Renal cortex interstitium (tissue), 11 donors: ENCODE measurements at regions not wholly inside any gene's neighbourhood (a gene's known extent, or its start where the extent isn't known, plus 50 kb on each side); places are given as distances from the start of the nearest gene placed in this dataset.

Source experiments
- DNase-seq, 11 donors: peaks; one replicate each; pipeline ENCODE4 v3.0.0-alpha.2; 2013; ENCODE audit warnings: low read depth in 9 of 11, low spot score in 4 of 11; ENCODE audit errors: extremely low read depth in 1 of 11

DNA sequence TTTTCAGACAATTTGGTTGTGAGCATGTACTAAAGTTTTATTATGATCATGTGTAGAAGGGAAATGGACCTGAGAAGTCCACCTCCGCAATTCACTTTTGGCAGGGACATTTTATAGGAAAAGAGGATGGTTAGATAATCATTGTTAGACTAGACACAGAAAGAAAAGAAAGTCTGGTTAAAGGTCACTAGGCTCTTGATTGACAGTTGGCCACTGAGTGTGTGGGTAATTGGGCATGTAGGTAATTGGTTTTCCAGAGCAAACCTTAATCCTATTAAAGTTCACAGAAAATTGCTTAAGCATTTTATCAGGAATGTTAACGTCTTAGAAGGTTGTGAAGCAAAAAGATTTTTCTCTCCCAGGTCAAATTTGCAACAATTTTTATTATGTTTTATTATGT lies 158.5 kb upstream of the CLINT1 start:
- DNase-seq: peak in 1 of 11 donors; percentile 27

DNA sequence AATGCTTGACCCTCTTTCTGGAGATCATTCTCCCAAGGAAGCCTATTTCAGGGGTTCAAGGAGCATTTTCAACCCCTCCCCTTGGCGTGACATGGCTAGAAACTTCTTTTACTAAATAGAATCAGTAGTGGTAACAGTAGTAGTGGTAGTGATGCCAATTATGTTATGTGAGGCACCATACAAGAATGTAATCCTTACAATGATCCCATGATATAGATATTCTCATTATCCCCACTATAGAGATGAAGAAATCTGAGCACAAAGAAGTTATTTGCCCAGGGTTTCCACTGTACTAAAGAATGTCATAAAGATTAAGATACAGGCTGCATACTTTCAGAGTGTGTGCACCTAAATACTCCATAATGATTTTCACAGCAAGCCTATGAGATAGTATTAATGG lies 155.4 kb upstream of the CLINT1 start:
- DNase-seq: no peak

DNA sequence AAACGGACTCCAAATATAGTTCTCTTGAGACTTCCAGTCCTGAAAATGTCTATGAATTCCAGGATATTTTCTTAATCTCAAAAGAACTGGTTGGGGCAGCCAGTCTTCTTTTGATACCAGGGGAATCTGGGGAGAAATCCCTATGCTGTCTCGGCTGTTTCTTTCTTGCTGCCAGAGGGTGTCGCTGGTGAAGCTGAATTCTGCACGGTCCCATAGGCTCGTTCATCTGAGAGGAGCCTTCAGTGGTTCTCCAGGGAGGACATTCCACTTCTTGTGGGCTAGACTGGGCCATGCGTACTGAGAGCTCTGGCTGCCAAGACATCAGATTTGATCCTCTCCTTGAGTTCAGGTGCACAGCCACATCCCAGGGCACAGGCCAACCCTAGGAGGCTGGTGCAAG lies 155.0 kb upstream of the CLINT1 start:
- peak in 2 of 11 donors; percentile 35 to 36 for DNase-seq

DNA sequence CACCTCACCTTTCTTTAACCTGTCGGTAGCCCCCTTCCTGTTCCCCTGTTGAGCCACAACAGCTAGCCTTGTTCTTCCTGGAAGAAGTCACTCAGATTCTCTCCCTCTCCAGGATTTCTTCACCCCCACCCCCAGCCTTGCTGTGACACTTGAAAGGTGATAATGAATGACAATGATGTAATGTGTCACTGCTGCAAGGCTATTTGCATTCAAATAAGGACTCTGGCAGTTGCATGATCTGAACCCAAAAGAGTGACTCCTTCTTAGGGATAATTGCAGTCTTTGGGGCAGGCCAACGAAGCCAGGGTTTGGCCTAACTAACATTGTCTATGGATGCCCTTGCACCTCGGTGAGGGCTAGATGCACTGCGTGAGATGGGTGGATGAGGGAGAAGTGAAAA lies 154.4 kb upstream of the CLINT1 start:
- DNase-seq: no peak

DNA sequence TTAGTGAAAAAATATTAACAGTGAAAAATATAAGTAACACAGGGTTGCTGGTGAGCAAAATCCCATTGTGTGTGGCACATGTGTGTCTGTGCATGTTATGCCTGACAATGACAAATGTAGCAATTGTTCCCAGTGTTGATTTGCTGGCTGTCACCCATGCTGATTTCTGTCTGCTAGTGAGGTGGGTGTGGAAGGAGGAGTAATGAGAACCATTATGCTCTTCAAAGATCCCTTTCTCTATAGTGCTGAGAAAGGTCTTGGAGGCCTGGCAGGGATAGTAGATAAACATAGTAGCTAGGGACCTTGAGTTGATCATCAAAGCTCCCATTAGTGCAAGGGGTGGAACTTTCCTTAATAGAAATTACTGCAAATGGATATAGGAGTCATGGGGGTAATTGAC lies 152.5 kb upstream of the CLINT1 start:
- no peak for DNase-seq

DNA sequence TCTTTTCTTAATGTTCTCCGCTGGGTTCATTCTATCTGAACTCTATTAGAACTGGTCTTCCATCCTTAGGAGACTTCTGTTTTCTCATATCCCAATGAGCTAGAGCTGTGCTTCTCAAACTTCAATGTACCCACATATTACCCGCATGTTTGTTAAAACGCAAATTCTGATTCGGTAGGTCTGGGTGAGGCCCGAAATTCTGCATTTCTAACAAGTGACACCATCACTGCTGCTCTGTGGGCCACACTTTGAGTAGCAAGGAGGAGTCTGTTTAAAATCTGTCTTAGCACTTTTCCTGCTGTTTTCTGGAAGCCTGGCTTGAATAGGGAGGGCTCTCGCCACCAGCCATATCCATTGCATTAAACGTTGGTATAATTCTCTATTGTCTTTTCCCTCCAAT lies 151.9 kb upstream of the CLINT1 start:
- no peak for DNase-seq

DNA sequence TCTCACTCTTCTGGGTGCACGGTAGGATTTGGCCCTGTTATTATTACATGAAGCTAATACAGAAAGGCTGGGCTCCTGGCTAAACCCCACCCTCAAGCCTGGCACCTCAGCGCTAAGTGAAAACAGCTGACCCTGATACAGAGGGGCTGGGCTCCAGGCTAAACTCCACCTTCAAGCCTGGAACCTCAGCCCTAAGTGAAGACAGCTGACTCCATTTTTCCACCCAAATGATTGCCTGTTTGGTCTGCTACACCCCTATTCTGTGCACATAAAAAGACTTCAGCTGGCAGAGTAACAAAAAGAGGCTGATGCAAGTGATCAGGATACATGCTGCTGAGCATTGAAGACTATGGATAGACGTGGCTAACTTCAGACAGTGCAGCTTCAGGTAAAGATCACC lies 148.4 kb upstream of the CLINT1 start:
- DNase-seq: no peak

DNA sequence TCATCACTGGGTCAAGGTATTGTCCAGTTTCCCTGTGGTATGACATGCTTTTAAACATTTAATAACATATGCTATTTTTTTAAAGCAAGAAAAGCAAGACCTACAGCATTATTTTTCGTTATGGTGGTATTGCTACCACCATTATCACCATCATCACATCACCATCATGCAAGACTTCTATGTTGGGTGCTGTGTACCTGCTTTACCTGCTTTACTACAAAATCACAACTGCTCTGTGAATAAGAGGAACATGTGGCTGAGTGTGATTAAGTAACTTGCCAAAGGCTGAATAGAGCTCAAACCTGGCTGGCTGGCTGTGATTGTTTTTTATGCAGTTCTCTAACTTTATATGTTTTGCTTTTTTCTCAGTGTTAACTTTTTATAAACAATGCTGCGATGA lies 140.8 kb upstream of the CLINT1 start:
- no peak for DNase-seq

DNA sequence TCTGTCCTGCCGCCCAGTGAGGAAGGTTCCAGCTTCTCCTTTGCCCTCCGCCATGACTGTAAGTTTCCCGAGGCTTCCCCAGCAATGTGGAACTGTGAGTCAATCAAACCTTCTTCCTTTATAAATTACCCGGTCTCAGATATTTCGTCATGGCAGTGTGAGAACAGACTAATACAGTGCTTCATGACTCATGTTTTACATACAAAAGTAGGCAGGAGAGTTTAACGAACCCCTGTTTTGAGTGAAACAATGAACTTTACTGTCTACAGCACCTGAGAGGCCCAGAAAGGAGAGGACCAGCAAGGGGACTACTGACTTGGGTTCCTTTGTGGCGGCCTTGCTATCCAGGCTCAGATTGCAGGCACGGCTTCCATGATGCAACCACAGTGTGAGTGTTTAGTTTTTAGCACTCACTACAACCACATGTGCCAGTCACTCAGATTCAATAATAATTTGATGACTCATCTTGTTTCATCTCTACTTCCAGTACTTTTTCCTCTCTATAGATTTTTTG lies 139.1 kb upstream of the CLINT1 start:
- no peak for DNase-seq

DNA sequence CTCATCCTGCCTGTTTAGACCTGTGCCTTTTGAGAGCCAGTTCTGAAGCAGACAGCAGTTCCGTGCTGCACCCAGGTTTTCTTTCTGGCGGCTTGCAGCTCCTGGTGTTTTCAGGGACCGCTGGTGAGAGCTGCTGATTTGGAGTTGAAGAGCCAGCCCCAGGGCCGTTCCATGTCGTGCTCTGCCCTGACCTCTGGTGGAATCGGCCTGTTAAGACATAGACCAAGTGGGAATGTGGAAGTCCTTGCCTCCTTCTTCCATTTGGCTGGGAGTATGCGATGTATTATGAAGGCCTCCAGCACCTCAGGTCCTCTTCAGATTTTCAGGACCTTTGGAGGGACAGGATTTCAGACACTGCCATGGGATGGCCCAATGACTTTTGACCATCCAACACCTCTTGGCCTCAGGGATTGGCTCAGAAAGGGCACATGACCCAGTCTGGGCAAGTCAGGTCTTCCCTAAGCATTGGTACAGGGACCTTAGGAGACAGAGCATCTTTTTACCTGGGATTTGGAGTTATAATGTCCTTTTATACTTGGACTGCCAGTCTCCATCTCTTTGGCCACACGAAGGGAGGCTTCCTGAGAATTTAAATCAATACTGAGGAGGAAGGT lies 136.1 kb upstream of the CLINT1 start:
- peak in 9 of 11 donors; percentile 29 to 63 (median 53) for DNase-seq

DNA sequence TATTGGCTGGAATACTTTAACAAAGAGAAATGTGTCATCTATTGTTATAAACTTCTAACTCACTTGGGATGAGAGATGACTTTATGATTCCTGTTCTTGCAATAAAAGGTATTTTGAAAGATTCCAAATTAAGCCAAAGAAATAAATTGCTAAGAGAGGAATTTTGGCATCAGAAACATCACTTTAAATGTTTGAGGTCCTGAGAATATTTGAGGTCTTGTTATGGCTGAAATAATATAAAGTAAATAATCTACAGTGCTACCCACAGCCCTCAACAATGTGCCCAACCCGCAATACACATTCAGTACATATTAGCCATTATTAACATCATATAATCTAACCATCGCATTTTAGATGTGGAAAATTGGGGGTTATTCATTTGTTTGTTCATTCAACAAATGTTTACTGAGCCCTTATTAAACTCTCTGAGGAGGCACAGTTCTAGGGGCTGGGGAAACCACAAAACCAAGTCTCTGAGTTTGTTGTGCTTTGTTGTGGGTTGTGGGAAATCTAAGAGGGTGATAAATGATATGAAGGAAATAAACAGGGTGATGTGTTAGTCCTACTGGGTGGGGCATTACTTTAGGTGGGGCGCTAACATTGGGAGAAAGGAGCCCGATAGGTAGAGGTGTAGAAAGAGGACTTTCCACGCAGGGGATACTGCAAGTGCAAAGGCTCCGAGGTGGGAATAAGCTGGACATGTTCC lies 135.2 kb upstream of the CLINT1 start:
- no peak for DNase-seq

DNA sequence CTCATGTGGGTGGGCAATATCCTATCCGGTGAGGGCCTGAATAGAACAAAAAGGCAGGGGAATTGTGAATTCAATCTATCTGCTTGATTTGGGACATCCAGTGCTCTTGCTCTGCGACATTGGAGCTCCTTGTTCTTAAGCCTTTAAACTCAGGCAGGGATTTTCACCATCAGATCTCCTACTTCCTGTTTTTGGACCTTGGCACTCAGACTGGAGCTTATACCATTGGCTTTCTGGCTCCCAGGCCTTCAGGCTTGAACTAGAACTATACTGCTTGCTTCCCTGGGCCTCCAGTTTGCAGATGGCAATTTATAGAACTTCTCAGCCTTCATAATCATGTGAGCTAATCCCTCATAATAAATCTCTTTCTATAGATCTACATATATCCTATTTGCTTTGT lies 134.3 kb upstream of the CLINT1 start:
- DNase-seq: no peak

DNA sequence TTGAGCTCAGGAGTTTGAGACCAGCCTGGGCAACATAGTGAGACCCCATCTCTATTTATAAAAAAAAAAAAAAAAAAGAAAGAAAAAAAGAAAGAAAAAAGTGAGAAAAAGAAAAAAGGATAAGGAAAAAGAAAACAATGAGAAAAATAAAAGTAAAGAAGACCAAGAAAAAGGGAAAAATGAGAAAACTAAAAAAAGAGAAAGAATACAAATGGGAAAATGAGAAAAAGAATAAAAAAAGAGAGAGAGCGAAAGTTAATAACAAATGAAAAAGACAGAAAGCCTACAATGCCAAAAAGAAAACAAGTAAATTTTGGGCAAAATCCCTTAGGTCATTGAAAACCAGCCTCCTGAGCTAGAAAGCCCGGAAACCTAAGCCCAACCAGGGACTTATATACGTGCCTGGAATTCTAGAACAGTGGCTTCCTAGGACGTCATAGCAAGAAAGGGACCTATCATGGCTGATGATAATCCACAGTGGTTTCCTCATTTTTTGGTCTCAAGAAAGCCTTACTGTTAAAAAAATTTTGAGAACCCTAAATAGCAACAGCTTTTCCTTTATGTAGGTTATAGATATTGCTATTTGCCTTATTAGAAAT lies 131.7 kb upstream of the CLINT1 start:
- DNase-seq: no peak

DNA sequence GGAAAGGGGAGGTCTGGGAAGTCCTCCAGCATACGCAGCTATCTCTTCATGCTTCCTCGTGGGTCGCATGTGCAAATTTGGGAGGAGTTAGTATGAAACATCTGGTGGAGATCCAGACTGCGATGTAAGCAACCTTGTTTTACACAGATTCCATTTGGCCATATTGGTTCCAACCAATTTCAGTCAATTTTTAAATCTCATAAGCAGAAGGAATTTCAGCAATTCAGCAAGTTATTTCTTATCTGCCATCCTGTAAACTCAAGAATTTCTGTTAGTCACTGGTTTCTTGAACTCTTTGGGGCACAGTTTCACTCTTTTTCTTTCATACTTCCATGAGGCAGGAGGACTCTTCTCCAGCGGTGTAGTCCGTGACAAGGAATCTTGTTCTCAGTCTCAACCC lies 130.4 kb upstream of the CLINT1 start:
- DNase-seq: no peak

DNA sequence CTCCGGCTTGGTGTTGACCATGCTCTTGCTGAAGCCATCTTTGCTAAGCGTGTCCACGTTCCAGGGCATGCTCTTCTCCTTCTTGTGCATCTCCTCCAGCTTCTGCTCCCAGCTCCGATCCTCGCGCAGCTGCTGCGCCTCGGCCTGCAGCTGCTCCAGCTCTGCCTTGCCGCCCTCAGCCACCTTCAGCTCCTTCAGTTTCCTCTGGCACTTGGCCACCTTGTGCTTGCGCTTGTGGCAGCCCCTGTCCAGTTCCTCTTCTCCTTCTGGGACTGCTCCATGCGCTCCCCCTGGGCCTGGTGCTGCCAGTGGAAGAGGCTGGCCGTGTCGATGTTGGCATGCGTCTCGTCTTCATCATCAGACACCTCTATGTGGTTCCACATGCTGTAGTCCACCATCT lies 128.3 kb upstream of the CLINT1 start:
- no peak for DNase-seq

DNA sequence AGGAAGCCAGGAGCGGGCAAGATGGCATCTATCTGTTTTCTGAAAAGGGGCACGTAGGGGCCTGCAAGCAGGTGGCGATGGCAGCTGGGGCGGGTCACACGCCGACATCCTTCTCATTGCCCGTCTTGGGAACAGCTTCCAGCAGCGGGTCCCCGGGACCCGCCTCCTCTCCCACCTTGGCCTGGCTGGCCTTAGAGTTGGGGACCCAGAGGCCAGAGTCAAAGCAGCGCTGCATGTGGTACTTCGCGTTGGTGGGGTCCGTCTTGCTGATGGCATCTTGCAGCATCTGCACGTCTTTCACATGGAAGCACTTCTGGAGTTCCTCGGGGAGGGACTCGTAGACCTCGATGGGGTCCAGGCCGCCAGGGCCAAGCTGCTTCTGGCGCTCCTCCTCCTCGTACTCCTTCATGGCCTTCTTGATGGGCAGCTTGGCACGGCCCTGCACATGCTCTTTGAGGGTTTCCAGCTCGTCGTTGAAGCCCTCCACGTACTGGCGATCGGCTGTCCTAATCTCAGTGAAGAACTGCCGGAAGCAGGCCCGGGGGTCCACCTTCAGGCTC lies 127.6 kb upstream of the CLINT1 start:
- DNase-seq: no peak

DNA sequence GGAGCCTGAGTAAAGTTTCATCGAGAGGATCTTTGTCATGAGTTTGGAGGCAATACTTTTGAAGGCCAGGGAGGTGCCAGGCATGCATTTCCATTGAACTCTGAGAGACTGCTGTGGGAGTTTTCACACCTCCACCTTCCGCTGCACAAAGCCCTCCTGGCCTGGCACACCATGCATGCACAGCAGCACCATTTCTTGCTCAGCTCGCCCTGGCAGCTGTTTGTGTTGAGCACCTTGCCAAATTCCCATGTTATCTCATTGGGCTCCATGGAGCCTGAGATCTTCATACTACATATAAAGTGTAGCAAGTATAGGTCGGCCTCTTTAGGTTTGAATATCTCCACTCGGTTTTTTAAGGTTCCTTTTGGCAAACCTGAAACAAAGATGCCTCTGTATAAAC lies 125.7 kb upstream of the CLINT1 start:
- DNase-seq: no peak

DNA sequence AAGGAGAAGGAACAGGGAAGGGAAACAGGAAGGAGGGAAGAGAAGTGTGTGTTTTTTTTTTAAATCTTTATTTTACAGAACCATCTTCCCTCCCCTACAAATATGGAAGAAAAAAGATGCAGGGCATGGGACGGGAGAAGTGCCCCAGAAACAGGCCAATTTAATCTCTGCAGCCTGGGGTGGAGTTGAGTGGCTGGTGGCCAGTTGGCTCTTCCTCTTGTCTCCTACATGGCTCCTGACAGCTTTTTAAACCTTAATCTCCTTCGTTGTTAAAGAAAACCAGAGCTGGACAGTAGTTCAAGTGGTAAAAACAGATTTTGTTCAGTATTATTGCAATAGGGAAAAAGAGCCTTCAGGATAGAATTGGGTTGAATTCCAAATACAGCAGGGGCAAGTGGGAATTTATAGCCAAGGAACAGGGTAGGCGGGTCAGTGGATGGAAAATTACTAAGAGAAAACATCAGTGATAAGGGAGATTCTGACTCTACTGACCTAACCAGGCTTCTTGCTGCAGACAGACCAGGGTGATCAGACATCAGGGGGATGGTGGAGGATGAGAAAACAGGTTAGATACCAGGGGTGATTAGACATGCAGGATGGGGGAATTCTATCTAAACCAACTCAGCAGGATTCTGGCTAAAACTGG lies 125.1 kb upstream of the CLINT1 start:
- DNase-seq: no peak

DNA sequence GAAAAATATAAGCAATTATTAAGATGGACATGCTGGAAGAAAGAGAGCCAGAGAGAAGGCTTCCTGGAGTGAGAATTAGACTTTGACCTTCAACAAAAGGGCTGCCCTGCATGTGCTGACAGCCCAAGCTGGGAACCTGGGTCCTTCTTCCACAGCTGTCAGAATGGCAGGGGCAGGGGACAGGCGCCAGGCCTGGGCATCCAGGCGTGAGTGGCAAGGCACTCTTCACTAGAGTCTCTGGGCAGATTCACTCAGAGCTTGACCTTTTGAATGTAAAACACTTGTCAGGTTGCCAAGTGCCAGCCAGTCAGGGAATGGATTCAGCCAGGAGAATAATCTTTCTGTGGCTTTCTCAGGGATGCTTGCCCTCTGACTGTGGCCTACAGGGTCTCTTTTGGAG lies 119.1 kb upstream of the CLINT1 start:
- DNase-seq: no peak

DNA sequence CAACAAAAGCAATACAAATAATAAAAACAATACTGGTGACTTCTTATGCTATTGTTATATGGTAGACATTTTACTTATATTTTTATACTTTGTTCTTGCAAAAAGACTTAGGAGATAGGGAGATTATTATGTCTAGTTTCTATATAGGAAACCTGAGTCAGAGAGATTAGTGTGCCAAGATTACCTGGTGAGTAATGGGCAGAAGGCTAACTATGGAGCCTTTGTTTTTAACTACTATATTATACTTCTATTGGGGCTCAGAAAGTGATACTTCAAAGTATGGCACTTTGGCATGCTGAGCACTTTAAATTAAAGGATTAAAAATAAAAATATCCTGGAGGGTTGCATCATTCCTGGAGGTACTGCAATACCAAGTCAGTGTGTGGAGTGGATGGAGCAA lies 117.5 kb upstream of the CLINT1 start:
- DNase-seq: no peak
